Liver (tissue), 8 donors: ENCODE measurements at regions not wholly inside any gene's neighbourhood (a gene's known extent, or its start where the extent isn't known, plus 50 kb on each side); places are given as distances from the start of the nearest gene placed in this dataset.
A peak's percentile ranks its signal among the peaks of the same experiment; 100 is the strongest.

ENCODE experiments used
- DNase-seq: peaks from one replicate; pipeline ENCODE4 v3.0.0-alpha.2; 2017; ENCODE audit warnings: low spot score
- H3K27ac ChIP-seq, 2 donors: one replicate each; pipeline ENCODE4 v1.7.0; 2013; ENCODE audit warnings: inconsistent platforms in 2 of 2, low read length in 2 of 2, control low read depth in 1 of 2, low read depth in 1 of 2, mild to moderate bottlenecking in 1 of 2
- H3K27me3 ChIP-seq, 4 donors: one replicate each; pipeline versions ENCODE4 v1.6.1 to v1.7.0; 2013; ENCODE audit warnings: low read length in 3 of 4, inconsistent platforms in 1 of 4, mild to moderate bottlenecking in 1 of 4, moderate library complexity in 1 of 4; ENCODE audit not compliant: control insufficient read depth in 4 of 4, insufficient read depth in 4 of 4
- H3K36me3 ChIP-seq, 4 donors: one replicate each; pipeline versions ENCODE4 v1.6.1 to v1.7.0; 2013; ENCODE audit warnings: low read length in 3 of 4, mild to moderate bottlenecking in 3 of 4, low read depth in 1 of 4, moderate library complexity in 1 of 4; ENCODE audit not compliant: control insufficient read depth in 4 of 4, insufficient read depth in 3 of 4
- H3K4me1 ChIP-seq, 4 donors: one replicate each; pipeline versions ENCODE4 v1.6.1 to v1.7.0; 2013; ENCODE audit warnings: low read length in 3 of 4, mild to moderate bottlenecking in 3 of 4, moderate library complexity in 1 of 4; ENCODE audit not compliant: control insufficient read depth in 4 of 4, insufficient read depth in 4 of 4
- H3K4me3 ChIP-seq, 3 donors: one replicate each; pipeline versions ENCODE4 v1.6.1 to v1.7.0; 2013; ENCODE audit warnings: low read length in 3 of 3, control low read depth in 1 of 3, low read depth in 1 of 3, mild to moderate bottlenecking in 1 of 3
- H3K9ac ChIP-seq, 2 donors: one replicate each; pipeline ENCODE4 v1.7.0; 2013; ENCODE audit warnings: low read length in 2 of 2, mild to moderate bottlenecking in 2 of 2, moderate library complexity in 2 of 2, control low read depth in 1 of 2, low read depth in 1 of 2
- H3K9me3 ChIP-seq, 4 donors: one replicate each; pipeline versions ENCODE4 v1.6.1 to v1.7.0; 2013; ENCODE audit warnings: low read length in 3 of 4; ENCODE audit not compliant: control insufficient read depth in 4 of 4
- CTCF ChIP-seq: fragments of 150-350 bp; IDR thresholded peaks from 2 replicates; pipeline ENCODE4 v1.5.1; 2017; ENCODE audit warnings: improper control_type of control experiment, low read depth, low read length; ENCODE audit not compliant: missing input control
- EGR1 ChIP-seq, 2 donors: IDR thresholded peaks; 2 replicates each; pipeline ENCODE4 v1.6.1; 2016 to 2018; ENCODE audit warnings: antibody characterized with exemption in 2 of 2, low read depth in 2 of 2
- FOXA1 ChIP-seq: IDR thresholded peaks from 2 replicates; pipeline ENCODE4 v1.6.1; 2016; ENCODE audit warnings: antibody characterized with exemption
- FOXA2 ChIP-seq: IDR thresholded peaks from 2 replicates; pipeline ENCODE4 v1.6.1; 2016; ENCODE audit warnings: antibody characterized with exemption
- GABPA ChIP-seq, 2 donors: IDR thresholded peaks in 1 of 2; conservative IDR thresholded peaks in 1 of 2; 2 replicates each; pipeline ENCODE4 v1.6.1; 2016; ENCODE audit warnings: antibody characterized with exemption in 2 of 2, mild to moderate bottlenecking in 1 of 2, moderate library complexity in 1 of 2
- HNF4A ChIP-seq, 2 donors: conservative IDR thresholded peaks; 2 replicates each; pipeline ENCODE4 v1.6.1; 2016; ENCODE audit warnings: antibody characterized with exemption in 2 of 2, mild to moderate bottlenecking in 2 of 2
- HNF4G ChIP-seq: IDR thresholded peaks from 2 replicates; pipeline ENCODE4 v1.6.1; 2016; ENCODE audit warnings: antibody characterized with exemption
- JUND ChIP-seq, 2 donors: IDR thresholded peaks; 2 replicates each; pipeline ENCODE4 v1.6.1; 2016; ENCODE audit warnings: antibody characterized with exemption in 2 of 2
- MAX ChIP-seq: IDR thresholded peaks from 2 replicates; pipeline ENCODE4 v1.6.1; 2016; ENCODE audit warnings: antibody characterized with exemption
- NR2F2 ChIP-seq: IDR thresholded peaks from 2 replicates; pipeline ENCODE4 v1.6.1; 2016; ENCODE audit warnings: antibody characterized with exemption
- RAD21 ChIP-seq, 2 donors: IDR thresholded peaks; 2 replicates each; pipeline ENCODE4 v1.6.1; 2016; ENCODE audit warnings: antibody characterized with exemption in 2 of 2, mild to moderate bottlenecking in 2 of 2
- RXRA ChIP-seq, 2 donors: IDR thresholded peaks; 2 replicates each; pipeline ENCODE4 v1.6.1; 2017 to 2018; ENCODE audit warnings: antibody characterized with exemption in 2 of 2, mild to moderate bottlenecking in 1 of 2
- SP1 ChIP-seq: IDR thresholded peaks from 2 replicates; pipeline ENCODE4 v1.6.1; 2018; ENCODE audit warnings: antibody characterized with exemption, mild to moderate bottlenecking
- TAF1 ChIP-seq: conservative IDR thresholded peaks from 2 replicates; pipeline ENCODE4 v1.6.1; 2016; ENCODE audit warnings: antibody characterized with exemption, mild to moderate bottlenecking
- YY1 ChIP-seq: IDR thresholded peaks from 2 replicates; pipeline ENCODE4 v1.6.1; 2016; ENCODE audit warnings: antibody characterized with exemption, mild to moderate bottlenecking
- ZBTB33 ChIP-seq: IDR thresholded peaks from 2 replicates; pipeline ENCODE4 v1.6.1; 2016; ENCODE audit warnings: antibody characterized with exemption
- WGBS: extraction: QIAGEN DNeasy Blood & Tissue Kit; methylation state at CpG from one replicate; pipeline ENCODE4 v1.1.7; 2013; 5-methylcytosine and 5-hydroxymethylcytosine counted together
- TF ChIP-seq, protein P1 (sequence below): IDR thresholded peaks from 2 replicates; pipeline ENCODE4 v1.6.1; 2016; ENCODE audit warnings: antibody characterized with exemption, mild to moderate bottlenecking
- TF ChIP-seq, protein P2 (sequence below): IDR thresholded peaks from 2 replicates; pipeline ENCODE4 v1.6.1; 2016; ENCODE audit warnings: antibody characterized with exemption
- donor health status: healthy.
- donor health status: healthy.
- donor health status: healthy.
- donor health status: healthy.
- donor health status: healthy.

DNA sequence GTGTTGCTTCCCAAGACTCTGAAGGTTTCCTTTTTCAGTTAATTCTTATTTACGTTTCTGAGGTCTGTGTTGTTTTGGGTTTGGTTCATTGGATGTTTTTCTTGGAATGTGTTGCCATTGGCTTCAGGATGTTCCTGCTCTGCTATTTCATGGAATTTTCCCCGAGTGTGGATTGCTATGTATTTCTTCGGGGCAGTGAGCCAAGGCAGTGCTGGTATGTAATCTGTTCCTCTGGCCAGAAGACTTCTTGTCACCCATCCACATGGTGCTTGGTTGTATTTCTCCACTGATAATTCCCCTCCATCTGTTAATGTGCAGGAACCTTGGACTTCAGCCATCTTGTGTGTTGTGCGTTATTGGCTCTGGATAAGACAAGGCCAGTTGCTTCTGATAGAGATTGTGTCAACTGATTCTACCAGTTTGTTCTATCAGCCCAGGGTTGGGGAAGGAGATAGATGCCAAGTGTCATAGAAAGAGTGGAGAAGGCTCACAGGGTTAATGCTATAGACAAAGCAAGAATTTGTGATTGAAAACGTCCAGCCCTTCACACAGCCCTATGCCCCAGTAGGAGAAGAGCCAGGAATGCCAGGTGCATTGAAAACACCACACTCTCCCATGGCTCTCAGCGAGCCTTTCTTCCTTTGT is 505.2 kb downstream of the PLPP3 start:
- Histone ChIP-seq H3K4me3 (no peak overlapping the region), H3K4me1 (no peaks in the 10 kb centered on the region), H3K27ac (no peak overlapping the region), H3K9ac (no peak overlapping the region), H3K36me3 (no peaks in the 10 kb centered on the region), H3K27me3 (no peaks in the 10 kb centered on the region), H3K9me3 (peaks cover 0 to 7% (median 0%) of the 10 kb centered on the region in 4 donors)
- DNase-seq, result no peak
- 70% methylated on average over 6 of the region's 6 CpGs for WGBS
- TF ChIP-seq SP1 (peak; percentile 23), RXRA (IDR thresholded peaks at IDR 0.05) (peak; percentile 8 to 24), YY1 (no peak), ZBTB33 (no peak), FOXA2 (no peak), MAX (no peak), TAF1 (no peak), CTCF (no peak), HNF4G (no peak), GABPA (IDR thresholded peaks at IDR 0.05 in 1 of 2, conservative IDR thresholded peaks at IDR 0.05 in 1 of 2) (no peak), FOXA1 (no peak), RAD21 (IDR thresholded peaks at IDR 0.05) (peak in 1 of 2 donors; percentile 14), NR2F2 (peak; percentile 54), JUND (IDR thresholded peaks at IDR 0.05) (no peak), HNF4A (conservative IDR thresholded peaks at IDR 0.05) (no peak), EGR1 (IDR thresholded peaks at IDR 0.05; ENCODE audit: low read depth in 2 of 2) (no peak)
- TF ChIP-seq, protein P1, sequence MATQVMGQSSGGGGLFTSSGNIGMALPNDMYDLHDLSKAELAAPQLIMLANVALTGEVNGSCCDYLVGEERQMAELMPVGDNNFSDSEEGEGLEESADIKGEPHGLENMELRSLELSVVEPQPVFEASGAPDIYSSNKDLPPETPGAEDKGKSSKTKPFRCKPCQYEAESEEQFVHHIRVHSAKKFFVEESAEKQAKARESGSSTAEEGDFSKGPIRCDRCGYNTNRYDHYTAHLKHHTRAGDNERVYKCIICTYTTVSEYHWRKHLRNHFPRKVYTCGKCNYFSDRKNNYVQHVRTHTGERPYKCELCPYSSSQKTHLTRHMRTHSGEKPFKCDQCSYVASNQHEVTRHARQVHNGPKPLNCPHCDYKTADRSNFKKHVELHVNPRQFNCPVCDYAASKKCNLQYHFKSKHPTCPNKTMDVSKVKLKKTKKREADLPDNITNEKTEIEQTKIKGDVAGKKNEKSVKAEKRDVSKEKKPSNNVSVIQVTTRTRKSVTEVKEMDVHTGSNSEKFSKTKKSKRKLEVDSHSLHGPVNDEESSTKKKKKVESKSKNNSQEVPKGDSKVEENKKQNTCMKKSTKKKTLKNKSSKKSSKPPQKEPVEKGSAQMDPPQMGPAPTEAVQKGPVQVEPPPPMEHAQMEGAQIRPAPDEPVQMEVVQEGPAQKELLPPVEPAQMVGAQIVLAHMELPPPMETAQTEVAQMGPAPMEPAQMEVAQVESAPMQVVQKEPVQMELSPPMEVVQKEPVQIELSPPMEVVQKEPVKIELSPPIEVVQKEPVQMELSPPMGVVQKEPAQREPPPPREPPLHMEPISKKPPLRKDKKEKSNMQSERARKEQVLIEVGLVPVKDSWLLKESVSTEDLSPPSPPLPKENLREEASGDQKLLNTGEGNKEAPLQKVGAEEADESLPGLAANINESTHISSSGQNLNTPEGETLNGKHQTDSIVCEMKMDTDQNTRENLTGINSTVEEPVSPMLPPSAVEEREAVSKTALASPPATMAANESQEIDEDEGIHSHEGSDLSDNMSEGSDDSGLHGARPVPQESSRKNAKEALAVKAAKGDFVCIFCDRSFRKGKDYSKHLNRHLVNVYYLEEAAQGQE, result peak; percentile 58
- TF ChIP-seq, protein P2, sequence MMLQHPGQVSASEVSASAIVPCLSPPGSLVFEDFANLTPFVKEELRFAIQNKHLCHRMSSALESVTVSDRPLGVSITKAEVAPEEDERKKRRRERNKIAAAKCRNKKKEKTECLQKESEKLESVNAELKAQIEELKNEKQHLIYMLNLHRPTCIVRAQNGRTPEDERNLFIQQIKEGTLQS, result no peak
